CD4-positive, alpha-beta T cell treated with Interferon alpha-2 for 1 hour (primary cell): ENCODE measurements at regions not wholly inside any gene's neighbourhood (a gene's known extent, or its start where the extent isn't known, plus 50 kb on each side); places are given as distances from the start of the nearest gene placed in this dataset.
"Not testable (repeated sequence)": the region's sequence is repeated elsewhere in the genome, so short reads cannot be mapped to it uniquely, and the experiment has no call there.

Experiments
- DNase-seq, 2 donors: peaks; one replicate each; pipeline ENCODE4 v3.0.0-alpha.2; 2020 to 2022

DNA sequence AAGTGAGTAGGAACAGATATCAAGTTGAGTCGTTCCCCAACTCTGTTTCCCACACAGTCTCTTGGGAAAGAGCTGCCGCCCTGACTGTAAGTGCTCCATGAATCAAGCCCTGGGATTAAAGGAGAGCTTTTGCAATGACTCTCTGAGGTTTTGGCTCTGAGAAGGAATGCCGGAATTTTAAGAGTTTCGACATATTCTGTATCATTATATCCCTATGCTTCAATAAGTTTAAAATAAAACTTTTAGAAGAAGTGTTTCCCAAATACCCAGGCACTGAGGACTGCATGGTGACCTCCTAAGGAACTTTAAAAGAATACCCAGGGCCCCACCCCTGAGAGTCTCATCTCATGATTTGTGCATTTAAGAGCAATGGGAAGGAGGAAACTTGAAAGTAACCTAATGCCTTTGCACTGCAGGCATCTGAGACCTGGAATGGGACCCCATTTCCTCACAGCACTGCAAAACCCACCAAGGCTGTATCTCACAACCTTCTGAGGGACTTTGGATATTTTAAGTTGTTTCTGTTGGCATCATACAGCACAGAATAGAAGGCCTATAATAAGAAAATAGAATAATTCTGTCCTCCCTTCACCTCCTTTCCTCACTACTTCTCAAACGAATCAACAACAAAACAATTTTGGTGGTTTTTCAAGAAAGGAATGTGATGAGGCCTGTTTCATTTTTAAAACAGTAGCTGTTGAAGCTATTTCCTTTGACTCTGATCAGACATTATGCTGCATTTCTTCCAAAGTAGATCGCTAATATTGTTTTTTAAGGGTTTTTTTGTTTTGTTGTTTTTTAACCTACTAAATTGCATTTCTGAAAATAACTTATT lies 121.2 kb downstream of the GASK1B start:
- DNase-seq, result no peak

DNA sequence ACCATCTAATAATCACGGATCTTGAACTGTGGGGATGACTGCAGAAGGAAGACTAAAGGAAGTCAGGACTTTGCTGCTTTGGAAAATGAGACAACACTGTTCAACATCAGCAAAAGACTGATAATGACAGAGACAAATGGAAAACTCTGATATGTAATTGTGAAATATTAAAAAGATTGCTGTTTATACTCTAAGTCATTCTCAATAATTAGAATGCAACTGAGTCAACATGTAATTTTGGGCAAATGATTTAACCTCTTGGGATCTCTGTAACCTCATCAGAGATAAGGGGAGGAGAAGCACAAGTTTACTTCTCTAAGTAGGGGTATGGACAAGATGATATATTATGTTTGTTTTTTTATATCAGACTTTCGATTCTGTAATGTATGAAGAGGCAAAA lies 121.9 kb downstream of the GASK1B start:
- DNase-seq, result no peak

DNA sequence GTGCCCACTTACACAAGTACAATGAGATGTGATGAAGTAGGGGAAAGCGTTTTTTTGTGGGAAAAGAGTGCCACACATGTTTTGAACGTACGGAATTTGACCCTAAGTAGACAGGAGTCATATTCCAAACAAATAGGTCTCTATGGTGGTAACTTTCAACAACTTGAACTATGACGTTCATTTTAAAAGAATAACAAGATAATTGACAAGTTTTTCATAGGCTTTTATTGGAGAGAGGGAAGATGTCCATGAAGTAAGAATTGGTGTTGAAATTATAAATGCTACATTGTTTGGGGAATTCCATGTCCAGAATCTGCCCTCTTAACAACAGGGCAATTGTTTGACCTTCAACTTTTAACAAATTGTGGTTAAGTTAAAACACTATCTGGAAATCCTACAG lies 126.5 kb downstream of the GASK1B start:
- DNase-seq, result no peak

DNA sequence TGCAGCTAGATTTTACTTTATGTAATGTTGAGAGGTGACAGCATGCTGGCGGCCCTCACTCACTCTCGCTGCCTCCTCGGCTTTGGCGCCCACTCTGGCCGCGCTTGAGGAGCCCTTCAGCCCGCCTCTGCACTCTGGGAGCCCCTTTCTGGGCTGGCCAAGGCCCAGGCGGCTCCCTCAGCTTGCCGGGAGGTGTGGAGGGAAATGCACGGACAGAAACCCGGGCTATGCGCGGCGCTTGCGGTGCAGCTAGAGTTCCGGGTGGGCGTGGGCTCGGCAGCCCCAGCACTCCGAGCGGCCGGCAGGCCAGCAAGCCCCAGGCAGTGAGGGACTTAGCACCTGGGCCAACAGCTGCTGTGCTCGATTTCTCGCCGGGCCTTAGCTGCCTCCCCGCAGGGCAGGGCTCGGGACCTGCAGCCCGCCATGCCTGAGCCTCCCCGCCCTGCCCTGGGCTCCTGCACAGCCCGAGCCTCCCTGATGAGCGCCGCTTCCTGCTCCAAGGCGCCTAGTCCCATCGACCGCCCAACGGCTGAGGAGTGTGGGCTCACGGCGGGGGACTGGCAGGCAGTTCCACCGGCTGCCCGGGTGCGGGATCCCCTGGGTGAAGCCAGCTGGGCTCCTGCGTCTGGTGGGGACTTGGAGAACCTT lies 128.7 kb downstream of the GASK1B start:
- no peak for DNase-seq

DNA sequence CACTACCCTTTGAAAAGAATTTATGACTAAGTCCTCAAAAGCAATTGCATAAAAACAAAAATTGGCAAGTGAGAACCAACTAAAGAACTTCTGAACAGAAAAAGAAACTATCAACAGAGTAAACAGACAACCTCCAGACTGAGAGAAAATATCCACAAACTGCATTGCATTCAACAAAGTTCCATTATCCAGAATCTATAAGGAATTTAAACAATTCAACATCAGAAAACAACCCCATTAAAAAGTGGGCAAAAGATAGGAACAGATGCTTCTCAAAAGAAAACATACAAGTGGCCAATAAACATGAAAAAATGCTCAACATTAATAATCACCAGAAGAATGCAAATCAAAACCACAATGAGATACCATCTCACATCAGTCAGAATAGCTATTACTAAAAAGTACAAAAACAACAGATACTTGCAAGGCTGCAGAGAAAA lies 130.2 kb downstream of the GASK1B start:
- no peak for DNase-seq

DNA sequence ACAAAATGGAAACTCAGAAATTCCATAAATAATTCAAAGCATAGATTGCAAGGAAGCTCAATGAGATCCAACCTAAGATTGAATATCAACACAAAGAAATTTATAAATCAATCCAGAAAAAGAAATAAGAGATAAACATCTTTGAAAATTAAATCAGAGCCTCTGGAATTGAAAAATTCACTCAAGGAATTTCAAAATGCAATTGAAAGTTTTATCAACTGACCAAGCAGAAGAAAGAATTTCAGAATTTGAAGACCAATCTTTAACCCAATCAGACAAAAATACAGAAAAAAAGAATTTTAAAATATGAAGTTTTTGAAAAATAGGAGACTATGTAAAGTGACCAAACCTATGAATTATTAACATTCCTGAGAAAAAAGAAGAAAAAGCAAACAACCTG lies 134.1 kb downstream of the GASK1B start:
- no peak for DNase-seq

DNA sequence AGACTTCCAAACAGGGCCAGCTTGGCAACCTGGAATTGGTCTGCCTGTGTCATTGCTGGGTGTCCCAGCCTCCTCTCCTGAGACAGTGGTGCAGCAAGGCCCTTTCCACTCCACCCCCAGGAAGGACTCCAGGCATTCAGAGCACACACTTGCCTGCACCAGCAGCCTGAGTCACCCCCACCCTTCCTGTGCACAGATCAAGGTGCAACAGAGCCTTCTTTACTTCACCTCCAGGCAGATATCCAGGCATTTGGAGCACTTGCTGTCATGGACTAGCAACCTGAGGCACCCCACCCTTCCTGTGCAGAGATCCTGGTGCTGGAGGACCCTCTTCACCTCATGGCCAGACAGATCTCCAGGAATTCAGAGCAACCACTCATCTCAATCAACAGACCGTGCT lies 135.8 kb downstream of the GASK1B start:
- no peak for DNase-seq

DNA sequence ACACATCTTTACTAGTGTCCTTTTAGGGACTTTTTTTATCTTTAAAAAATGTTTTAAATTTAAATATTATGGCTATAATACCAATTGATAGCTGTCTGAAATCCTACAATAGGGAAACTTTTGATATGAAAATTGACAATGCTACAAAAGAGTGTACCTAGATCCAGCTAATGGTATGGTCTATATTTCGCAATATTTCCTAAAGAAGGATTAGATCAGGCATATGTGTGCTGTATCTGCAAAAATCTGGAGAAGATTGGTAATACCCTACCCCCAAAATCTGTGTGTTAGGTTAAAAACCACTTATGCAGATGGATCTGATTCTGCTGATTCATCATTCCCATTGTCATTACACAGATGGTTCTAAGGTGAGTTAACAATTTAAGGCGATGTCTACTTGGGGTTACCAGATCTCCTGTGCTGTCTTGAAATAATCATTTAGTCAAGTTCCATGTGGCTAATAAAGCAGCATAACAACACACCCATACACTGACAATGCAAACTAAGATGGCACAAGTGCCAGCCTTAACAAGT lies 137.1 kb downstream of the GASK1B start:
- no peak for DNase-seq

DNA sequence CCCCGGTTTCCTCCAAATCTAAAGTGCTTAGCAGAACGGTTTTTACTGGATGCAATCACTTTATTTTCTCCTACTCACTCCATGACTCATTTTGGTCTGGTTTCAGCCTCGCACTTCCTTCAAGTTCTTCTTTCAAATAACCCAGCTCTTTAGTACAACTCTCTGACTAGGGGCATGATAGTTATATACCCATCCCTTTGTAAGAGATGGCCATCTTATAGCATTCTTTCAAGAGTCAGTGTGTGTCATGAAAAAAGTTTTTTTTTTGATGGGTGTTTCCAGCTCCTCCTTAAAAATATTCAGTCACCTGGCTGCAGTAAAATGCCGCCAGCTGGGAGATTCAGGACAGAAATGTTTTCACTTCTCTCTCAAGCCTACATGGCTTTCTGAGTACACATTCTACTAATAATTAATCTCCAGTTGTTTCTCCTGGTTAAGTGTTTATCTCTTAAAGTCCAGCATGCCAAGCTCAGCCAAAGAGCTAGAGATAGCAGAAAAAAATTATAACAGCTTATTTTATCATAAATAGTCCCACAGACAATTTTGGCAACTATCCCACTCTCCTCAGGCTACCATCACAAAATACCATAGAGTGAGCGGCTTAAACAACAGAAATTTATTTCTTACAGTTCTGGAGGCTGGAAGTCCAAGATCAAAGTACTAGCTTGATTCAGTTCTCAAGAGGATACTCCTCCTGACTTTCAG lies 139.3 kb downstream of the GASK1B start:
- no peak for DNase-seq

DNA sequence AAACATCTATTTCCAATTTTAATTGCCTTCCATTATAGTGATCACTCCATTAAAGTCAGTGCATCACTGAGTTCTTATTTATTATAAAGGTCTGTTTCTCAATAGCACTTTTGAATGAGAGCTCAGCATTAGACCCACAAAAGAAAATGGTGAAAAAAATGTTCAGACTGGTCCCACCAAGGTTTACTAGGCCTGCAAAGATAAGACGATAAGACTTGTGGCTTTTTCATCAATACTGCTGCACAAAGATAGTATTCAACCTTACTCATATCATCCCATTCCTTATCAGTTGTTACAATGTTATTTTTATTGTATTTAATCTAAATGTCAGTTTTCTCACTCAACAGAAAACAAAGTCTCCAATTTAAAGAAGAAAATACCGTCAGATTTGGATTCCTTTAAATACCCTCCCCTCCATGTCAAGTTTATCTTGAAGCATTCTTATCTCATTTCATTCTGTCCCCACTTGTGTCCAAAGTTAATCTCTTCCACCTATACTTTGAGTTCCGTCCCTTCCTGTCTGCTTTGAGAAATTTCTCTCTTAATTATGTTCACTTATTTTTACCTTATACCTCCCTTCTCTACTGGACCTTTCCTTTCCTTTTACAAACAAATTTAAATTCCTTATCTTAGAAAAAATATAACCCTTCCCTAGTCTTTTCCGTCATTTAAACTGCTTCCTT lies 140.0 kb downstream of the GASK1B start:
- no peak for DNase-seq

DNA sequence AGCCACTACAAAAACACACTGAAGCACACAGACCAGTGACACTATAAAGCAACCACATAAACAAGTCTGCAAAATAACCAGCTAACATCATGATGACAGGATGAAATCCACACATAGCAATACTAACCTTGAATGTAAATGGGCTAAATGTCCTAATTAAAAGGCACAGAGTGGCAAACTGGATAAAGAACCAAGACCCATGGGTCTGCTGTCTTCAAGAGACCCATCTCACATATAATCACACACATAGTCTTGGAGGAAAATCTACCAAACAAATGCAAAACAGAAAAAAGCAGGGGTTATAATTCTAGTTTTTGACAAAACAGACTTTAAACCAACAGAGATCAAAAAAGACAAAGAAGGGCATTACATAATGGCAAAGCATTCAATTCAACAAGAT lies 144.4 kb downstream of the GASK1B start:
- not testable (repeated sequence) for DNase-seq

DNA sequence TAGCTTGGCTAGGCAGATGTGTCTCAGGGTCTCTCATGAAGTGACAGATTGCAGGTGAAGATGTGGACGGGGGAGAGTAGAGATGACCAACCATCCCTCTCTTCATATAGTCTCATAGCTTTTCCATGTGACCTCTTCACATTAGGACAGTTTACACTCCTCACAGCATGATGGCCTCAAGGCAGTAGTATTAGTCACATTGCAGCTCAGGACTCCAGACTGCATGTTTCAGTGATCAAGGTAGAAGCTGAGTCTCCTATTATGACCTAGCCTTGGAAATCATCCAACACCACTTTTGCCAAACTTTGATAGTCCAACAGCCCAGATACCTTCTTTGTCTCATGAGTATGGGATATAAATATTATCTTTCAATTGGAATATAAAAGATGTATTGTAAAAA lies 147.7 kb downstream of the GASK1B start:
- no peak for DNase-seq

DNA sequence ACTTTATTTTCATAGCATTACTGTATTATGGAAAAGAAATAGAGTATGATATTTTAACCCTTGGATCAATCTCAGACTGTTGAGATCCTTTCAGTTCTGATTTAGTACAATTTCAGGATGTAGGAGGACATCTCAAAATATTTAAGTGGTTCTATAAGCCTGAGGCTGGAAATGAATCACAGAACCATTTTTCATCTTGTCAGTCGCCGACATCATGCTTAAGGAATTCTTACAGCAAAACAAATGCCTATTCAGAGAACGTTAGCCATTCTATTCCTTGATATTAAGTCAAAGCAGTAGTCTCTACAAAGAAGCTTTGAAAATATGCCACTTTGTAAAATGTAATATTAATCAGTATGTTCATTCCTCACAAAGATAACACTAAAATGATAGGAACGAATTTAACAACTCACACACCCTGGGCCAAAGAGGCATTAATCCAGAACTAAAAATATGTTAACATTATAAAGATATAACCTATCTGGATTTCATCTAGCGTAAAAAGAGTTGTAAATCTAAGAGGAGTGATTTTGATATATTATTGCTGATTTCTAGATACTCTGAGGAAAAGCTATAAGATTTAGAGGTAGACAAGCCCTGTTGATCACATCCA lies 152.0 kb downstream of the GASK1B start:
- no peak for DNase-seq

DNA sequence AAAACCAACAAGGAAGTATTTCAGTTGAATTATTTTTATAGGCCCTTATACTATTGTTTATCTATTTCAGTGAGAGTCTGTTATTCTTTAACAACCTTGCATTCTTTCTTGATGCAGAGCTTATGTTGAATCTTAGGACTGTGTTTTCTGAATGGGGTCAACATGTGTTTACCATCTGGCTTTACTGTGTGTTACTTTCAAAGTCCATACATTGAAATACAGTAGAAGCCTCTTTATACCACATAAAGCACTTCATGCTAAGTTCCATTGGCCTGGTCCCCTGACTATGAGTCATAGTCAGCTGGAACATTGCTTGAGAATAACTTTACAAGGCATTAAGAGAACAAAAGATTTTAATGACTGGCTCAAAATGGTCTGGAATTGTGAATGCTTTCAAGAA lies 152.6 kb downstream of the GASK1B start:
- no peak for DNase-seq

DNA sequence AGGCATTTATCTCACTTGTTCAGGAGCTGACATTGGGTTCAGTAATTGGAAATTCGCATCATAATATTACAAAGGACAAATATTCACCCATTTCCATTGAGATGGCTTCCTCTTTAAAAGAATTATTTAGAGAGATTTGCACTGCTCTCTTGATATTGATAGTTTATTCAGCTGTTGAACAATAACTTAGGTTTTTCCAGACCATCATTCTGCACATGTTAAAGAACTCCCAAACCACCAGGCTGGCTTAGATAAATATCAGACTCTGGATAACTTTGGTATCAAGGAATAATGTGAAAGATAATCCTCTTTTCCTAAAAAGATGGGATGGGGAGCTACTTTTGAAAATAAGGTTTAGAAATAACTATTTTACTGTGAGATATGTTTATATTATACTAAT lies 154.0 kb downstream of the GASK1B start:
- no peak for DNase-seq

DNA sequence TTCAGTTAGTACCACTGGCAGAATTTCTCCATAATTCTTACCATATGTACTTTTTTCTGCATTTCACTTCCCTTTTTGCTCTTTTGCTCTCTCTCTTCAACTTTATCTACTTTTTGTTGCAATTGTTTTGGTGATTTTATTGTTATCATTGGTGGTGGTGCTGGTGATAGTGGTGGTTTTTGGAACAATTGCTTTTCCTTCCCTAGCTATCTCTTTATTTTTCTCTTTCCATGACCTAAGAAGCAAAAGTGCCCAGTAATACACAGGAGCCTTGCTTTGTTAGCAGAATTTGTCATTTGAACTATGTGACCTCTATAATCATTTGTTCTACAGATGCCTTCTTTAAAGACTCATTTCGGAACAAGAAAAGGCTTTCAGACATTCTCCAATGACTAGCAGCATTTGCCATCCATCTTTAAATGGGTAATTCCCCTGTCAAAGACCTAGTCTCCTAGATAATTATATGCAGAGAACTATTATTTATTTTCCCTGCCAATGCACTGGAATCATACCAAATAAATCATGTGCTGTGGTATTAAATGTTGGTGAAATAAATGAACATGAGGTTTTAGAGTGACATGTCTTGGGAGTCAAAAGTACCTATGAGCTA lies 154.5 kb downstream of the GASK1B start:
- no peak for DNase-seq

DNA sequence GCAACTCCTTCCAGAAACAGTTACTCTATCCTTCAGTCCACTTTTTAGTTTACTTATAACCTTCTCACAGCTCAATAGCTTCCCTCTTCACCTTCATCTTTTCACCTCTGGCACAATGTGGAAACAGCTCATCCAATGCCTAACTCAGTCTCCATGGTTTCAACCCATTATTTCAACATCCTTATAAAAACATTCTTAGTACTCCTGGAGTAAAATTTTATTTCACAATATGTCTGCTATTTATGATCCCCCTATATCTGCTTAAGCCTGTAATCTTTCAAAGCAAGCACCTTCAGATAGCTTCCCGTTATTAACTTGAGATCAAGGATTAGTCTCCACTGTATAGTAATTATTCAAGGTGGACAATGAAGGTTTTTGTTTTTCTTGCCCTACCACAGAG lies 156.3 kb downstream of the GASK1B start:
- DNase-seq, result no peak

DNA sequence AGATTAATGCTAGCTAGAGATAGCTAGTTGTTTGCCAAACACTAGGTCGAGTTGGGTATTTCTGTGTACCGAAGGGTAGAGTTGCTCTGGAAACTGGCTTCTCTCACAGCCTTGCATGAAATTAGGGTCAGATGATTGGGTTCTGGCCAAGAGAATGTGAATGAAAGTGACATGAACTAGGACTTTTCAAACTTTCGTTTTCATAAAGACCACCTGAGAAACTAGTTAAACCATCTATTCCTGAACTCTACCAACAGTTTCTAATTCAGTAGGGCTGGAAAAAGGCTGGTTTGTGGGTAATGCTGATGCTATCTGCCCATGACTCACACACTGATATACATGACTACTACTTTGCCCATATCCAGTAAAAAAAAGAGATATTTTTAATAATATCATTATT lies 157.6 kb downstream of the GASK1B start:
- DNase-seq, result no peak

DNA sequence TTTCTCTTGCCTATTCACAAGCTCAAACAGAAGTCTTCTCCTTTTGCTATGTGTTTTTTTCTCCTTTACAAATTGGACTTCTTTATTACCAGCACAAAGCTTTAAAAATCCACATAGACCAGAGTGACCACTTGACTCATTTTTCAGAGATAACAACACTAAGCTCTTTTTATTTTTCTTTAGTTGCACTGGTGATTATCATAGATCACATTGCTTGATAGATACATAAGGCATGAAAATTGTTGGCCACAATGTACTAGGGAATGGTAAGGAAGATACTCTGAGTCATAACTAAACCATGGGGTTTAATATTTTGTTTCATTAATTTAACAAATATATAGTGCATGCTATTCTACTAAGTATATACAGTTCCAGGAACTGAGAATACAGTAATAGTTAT lies 159.0 kb downstream of the GASK1B start:
- no peak for DNase-seq

DNA sequence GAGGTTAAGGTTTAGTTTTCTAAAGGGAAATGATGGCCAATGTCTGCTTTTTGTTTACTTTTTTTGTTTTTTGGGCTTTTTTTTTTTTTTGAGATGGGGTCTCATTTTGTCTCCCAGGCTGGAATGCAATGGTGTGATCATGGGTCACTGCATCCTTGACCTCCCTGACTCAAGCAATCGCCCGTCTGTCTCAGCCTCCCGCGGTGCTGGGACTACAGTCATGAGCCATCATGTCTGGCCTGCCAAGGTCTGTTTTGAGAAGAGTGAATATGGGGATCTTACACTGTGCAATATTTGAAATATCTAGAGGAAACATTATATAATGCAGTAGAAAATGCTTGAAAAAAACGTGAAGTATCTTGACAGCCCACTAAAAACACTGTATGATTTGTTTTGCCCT lies 162.5 kb downstream of the GASK1B start:
- DNase-seq, result no peak

DNA sequence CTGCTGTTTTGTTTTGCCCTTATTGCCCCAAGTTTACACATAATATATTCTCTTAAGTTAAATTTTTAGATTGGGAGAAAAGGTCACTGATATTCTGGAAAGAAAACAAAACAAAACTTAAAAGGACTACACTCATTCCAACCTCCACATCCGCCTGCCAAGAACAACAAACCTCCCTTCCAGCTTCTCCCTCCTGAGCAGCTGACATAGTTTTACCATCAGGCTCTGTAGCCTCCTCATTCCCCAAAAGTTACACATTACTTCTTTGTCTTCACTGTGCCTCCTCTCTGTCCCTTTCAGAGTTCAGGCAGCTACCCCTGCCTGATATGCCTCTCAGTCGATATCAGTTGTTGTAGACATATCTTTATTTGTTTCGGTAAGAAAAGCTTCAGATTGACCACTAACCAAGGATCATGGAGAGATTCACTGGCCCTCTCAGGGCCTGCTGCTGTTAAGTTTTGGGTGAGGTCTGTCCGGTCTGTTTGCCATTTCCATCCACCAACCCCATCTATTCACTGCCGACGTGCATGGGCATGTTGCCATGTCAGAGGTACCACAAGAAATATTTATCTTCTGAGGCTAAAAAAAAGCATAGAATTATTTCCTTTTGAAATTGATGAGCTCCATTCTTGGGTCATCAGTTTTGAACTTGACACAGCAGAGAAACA lies 164.1 kb downstream of the GASK1B start:
- DNase-seq, result no peak

DNA sequence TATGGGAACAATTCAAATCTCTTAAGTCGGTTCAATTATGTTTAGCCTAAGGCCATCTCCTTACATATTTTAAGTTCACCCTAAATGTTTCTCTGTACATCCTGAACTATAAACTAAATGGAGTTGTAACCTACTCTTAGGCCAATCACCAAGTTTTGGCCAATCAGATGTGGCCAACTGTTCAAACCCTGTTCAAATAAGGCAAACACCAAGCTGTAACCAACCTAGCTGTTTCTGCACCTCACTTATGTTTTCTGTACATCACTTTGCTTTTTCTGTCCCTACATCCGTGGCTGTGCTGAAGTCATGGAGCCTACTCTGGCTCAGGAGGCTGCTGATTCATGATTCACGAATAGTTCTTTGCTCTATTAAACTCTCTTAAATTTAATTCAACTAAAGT lies 165.3 kb downstream of the GASK1B start:
- no peak for DNase-seq
